GM23338 (cell line): ENCODE measurements at regions not wholly inside any gene's neighbourhood (a gene's known extent, or its start where the extent isn't known, plus 50 kb on each side); places are given as distances from the start of the nearest gene placed in this dataset.

Source experiments
- ATAC-seq: fragments of 200-7000 bp; cut with Tn5 transposase; 3 replicates; pipeline ENCODE4 v1.9.1; 2020
- DNase-seq: peaks from one replicate; pipeline ENCODE4 v3.0.0-alpha.2; 2015; ENCODE audit warnings: low spot score
- H2AFZ ChIP-seq: fragments of 200-600 bp; sonication (generic); 2 replicates; pipeline ENCODE4 v1.8.0; 2016; ENCODE audit warnings: antibody characterized with exemption, mild to moderate bottlenecking, moderate library complexity
- H3F3A ChIP-seq: fragments of 200-600 bp; sonication (generic); replicated peaks from 2 replicates; pipeline ENCODE4 v1.8.0; 2017; ENCODE audit warnings: antibody characterized with exemption, mixed run types, low read depth
- H3K27ac ChIP-seq: fragments of 200-600 bp; sonication (generic); 2 replicates; pipeline ENCODE4 v1.6.1; 2016; ENCODE audit warnings: low read depth
- H3K27me3 ChIP-seq: fragments of 200-600 bp; sonication (generic); 2 replicates; pipeline ENCODE4 v1.8.0; 2016; ENCODE audit warnings: mild to moderate bottlenecking, mixed run types, moderate library complexity; ENCODE audit not compliant: insufficient read depth
- H3K36me3 ChIP-seq: fragments of 200-600 bp; sonication (generic); 2 replicates; pipeline ENCODE4 v1.8.0; 2016; ENCODE audit warnings: mild to moderate bottlenecking; ENCODE audit not compliant: insufficient read depth
- H3K4me1 ChIP-seq: fragments of 200-600 bp; sonication (generic); 2 replicates; pipeline ENCODE4 v1.8.0; 2016; ENCODE audit warnings: mild to moderate bottlenecking, moderate library complexity; ENCODE audit not compliant: insufficient read depth
- H3K4me2 ChIP-seq: fragments of 200-600 bp; sonication (generic); 2 replicates; pipeline ENCODE4 v1.7.1; 2017; ENCODE audit warnings: mixed run types
- H3K4me3 ChIP-seq: fragments of 200-600 bp; sonication (generic); 2 replicates; pipeline ENCODE4 v1.6.1; 2016; ENCODE audit warnings: mixed run types
- H3K79me2 ChIP-seq: fragments of 200-600 bp; sonication (generic); replicated peaks from 2 replicates; pipeline ENCODE4 v1.8.0; 2017; ENCODE audit warnings: mild to moderate bottlenecking; ENCODE audit not compliant: insufficient read depth
- H3K9me2 ChIP-seq: fragments of 200-600 bp; sonication (generic); 2 replicates; pipeline ENCODE4 v1.8.0; 2017; ENCODE audit not compliant: insufficient read depth
- H4K20me1 ChIP-seq: fragments of 200-600 bp; sonication (generic); replicated peaks from 2 replicates; pipeline ENCODE4 v1.8.0; 2017; ENCODE audit warnings: mild to moderate bottlenecking; ENCODE audit not compliant: insufficient read depth
- H3K27ac Mint-ChIP-seq: 2 replicates; pipeline ENCODE4 v1.8.0; 2020; ENCODE audit warnings: inconsistent platforms, mild to moderate bottlenecking, moderate library complexity, mixed read lengths
- H3K27me3 Mint-ChIP-seq: 3 replicates; pipeline ENCODE4 v1.8.0; 2022; ENCODE audit warnings: low read depth, mild to moderate bottlenecking, moderate library complexity, mixed read lengths, inconsistent platforms; ENCODE audit not compliant: insufficient read depth, poor library complexity
- H3K36me3 Mint-ChIP-seq: 3 replicates; pipeline ENCODE4 v1.8.0; 2021; ENCODE audit warnings: low read depth, mild to moderate bottlenecking, inconsistent platforms, moderate library complexity, mixed read lengths
- H3K4me1 Mint-ChIP-seq: 3 replicates; pipeline ENCODE4 v1.8.0; 2020; ENCODE audit warnings: mild to moderate bottlenecking, inconsistent platforms, mixed read lengths
- H3K4me3 Mint-ChIP-seq: 3 replicates; pipeline ENCODE4 v1.8.0; 2021; ENCODE audit warnings: moderate library complexity, mild to moderate bottlenecking, inconsistent platforms, mixed read lengths
- H3K9me3 Mint-ChIP-seq: 3 replicates; pipeline ENCODE4 v1.8.0; 2020; ENCODE audit warnings: moderate library complexity, mild to moderate bottlenecking, inconsistent platforms, mixed read lengths
- CREB1 ChIP-seq: fragments of 250-450 bp; sonication (Bioruptor Pico); IDR thresholded peaks from 2 replicates; pipeline ENCODE4 v1.5.0; 2020; ENCODE audit warnings: low read depth, mild to moderate bottlenecking, moderate library complexity
- CTCF ChIP-seq, 2 experiments: fragments of 200-600 bp in 1 of 2; sonication (generic) in 1 of 2; conservative IDR thresholded peaks; 2 replicates each; pipeline versions ENCODE4 v1.5.1 to v1.6.1; 2016 to 2017; ENCODE audit warnings: antibody characterized with exemption in 2 of 2, low read depth in 2 of 2, mild to moderate bottlenecking in 2 of 2, moderate library complexity in 1 of 2
- ETS1 ChIP-seq: IDR thresholded peaks from 2 replicates; pipeline ENCODE4 v1.6.1; 2016; ENCODE audit warnings: antibody characterized with exemption
- EZH2 ChIP-seq: fragments of 200-600 bp; sonication (generic); IDR thresholded peaks from one replicate; pipeline ENCODE4 v1.8.0; 2017; ENCODE audit warnings: antibody characterized with exemption, mild to moderate bottlenecking, low read depth; ENCODE audit not compliant: unreplicated experiment
- EZH2phosphoT487 ChIP-seq: fragments of 200-600 bp; sonication (generic); IDR thresholded peaks from one replicate; pipeline ENCODE4 v1.8.1; 2018; ENCODE audit warnings: antibody characterized with exemption; ENCODE audit not compliant: unreplicated experiment
- JUNB ChIP-seq: IDR thresholded peaks from one replicate; pipeline ENCODE4 v1.6.1; 2016; ENCODE audit warnings: antibody characterized with exemption; ENCODE audit not compliant: unreplicated experiment
- NANOG ChIP-seq: IDR thresholded peaks from 2 replicates; pipeline ENCODE4 v1.6.1; 2016; ENCODE audit warnings: antibody characterized with exemption, borderline replicate concordance
- POLR2AphosphoS5 ChIP-seq: IDR thresholded peaks from 2 replicates; pipeline ENCODE4 v1.6.1; 2016; ENCODE audit warnings: antibody characterized with exemption, low read depth
- REST ChIP-seq: IDR thresholded peaks from one replicate; pipeline ENCODE4 v1.6.1; 2018; ENCODE audit warnings: antibody characterized with exemption; ENCODE audit not compliant: unreplicated experiment
- STAT1 ChIP-seq: IDR thresholded peaks from one replicate; pipeline ENCODE4 v1.6.1; 2016; ENCODE audit warnings: antibody characterized with exemption; ENCODE audit not compliant: unreplicated experiment
- ZNF114 ChIP-seq: fragments of 250-450 bp; sonication (Bioruptor Pico); IDR thresholded peaks from 2 replicates; pipeline ENCODE4 v1.5.0; 2020; ENCODE audit warnings: mild to moderate bottlenecking, moderate library complexity
- ZNF331 ChIP-seq: fragments of 250-450 bp; sonication (Bioruptor Pico); IDR thresholded peaks from 2 replicates; pipeline ENCODE4 v1.5.0; 2020; ENCODE audit warnings: low read depth, mild to moderate bottlenecking, moderate library complexity
- ZNF462 ChIP-seq: fragments of 250-450 bp; sonication (Bioruptor Pico); IDR thresholded peaks from 2 replicates; pipeline ENCODE4 v1.5.0; 2020; ENCODE audit warnings: mild to moderate bottlenecking, moderate library complexity

GRCh38 chrX:73765776-73766430 lies 86.6 kb downstream of the XIST start:
- DNase-seq (no peak), ATAC-seq (no peak)
- H3K4me2 ChIP-seq: no peak overlapping the region
- no peaks in the 10 kb centered on the region for H3K79me2 ChIP-seq
- no peaks in the 10 kb centered on the region for H3K4me1 ChIP-seq
- Mint-ChIP-seq H3K9me3 (no peaks in the 10 kb centered on the region; the same call in 1 of the 3 replicates), H3K27me3 (no peaks in the 10 kb centered on the region), H3K4me3 (no peak overlapping the region), H3K36me3 (0 out of 3 replicates have a peak, but pooled peaks cover 3% of the 10 kb centered on the region), H3K4me1 (no peaks in the 10 kb centered on the region), H3K27ac (no peak overlapping the region)
- H3K9me2 ChIP-seq: no peaks in the 10 kb centered on the region
- no peaks in the 10 kb centered on the region for H3F3A ChIP-seq
- no peak overlapping the region for H2AFZ ChIP-seq
- no peaks in the 10 kb centered on the region for H3K27me3 ChIP-seq
- H3K4me3 ChIP-seq: no peak overlapping the region
- no peaks in the 10 kb centered on the region for H3K36me3 ChIP-seq
- TF ChIP-seq ETS1 (no peak), POLR2AphosphoS5 (no peak), CTCF (conservative IDR thresholded peaks at IDR 0.05; ENCODE audit: low read depth in 2 of 2) (no peak), CREB1 (CRISPR knock-in tag) (no peak), ZNF462 (no peak), EZH2phosphoT487 (no peak), STAT1 (no peak), EZH2 (no peak), JUNB (no peak), ZNF114 (CRISPR knock-in tag) (no peak), NANOG (no peak), REST (no peak), ZNF331 (CRISPR knock-in tag) (no peak)
- no peak overlapping the region for H3K27ac ChIP-seq
- H4K20me1 ChIP-seq: no peaks in the 10 kb centered on the region
